ENCODE measurements at regions not wholly inside any gene's neighbourhood (a gene's known extent, or its start where the extent isn't known, plus 50 kb on each side); places are given as distances from the start of the nearest gene placed in this dataset.

- no peaks in the 10 kb centered on the region for H4K20me1 ChIP-seq (ENCODE audit: control insufficient read depth, insufficient read depth)
- no peak overlapping the region for H3K4me3 ChIP-seq
- no peak overlapping the region for H3K4me2 ChIP-seq (ENCODE audit: control insufficient read depth, insufficient read depth)
- H3K9me3 ChIP-seq (replicated peaks; ENCODE audit: control insufficient read depth, insufficient read depth, low read length) = no peaks in the 10 kb centered on the region
- no peak overlapping the region for H3K27ac ChIP-seq (ENCODE audit: control insufficient read depth, insufficient read depth)
- no peaks in the 10 kb centered on the region for H3K4me1 ChIP-seq (ENCODE audit: control insufficient read depth, insufficient read depth, low read length)
- no peaks in the 10 kb centered on the region for H3K79me2 ChIP-seq (ENCODE audit: control insufficient read depth, insufficient read depth, low read length)
- 12% methylated on average over 7 of the region's 7 CpGs for WGBS (ENCODE audit: insufficient coverage, insufficient replicate concordance, low lambda C conversion rate, missing lambda C conversion rate)
- intact Hi-C loops (cut with micrococcal nuclease; ENCODE audit: unreplicated experiment) (loop anchor here (10.0 kb wide), 1 partner anchor 58 kb away; no protein-coding TSS in a partner anchor), in situ Hi-C loops (cut with MboI) (no loop called here)
- ATAC-seq (no peak), FAIRE-seq (no peak), DNase-seq (ENCODE audit: low read depth, low spot score) (no peak)
- no TSS peak for BruUV-seq (replicated peaks)
- TF ChIP-seq SIX5 (IDR thresholded peaks at IDR 0.05; ENCODE audit: low read depth, low read length, severe bottlenecking) (no peak), RCOR1 (conservative IDR thresholded peaks at IDR 0.05; ENCODE audit: low read depth, low read length) (no peak), YY1 (IDR thresholded peaks at IDR 0.05; ENCODE audit: low read depth, low read length) (no peak), ZNF207 (IDR thresholded peaks at IDR 0.05; ENCODE audit: borderline replicate concordance) (no peak), BACH1 (IDR thresholded peaks at IDR 0.05; ENCODE audit: borderline replicate concordance) (no peak), NFXL1 (IDR thresholded peaks at IDR 0.05; ENCODE audit: borderline replicate concordance) (no peak), POLR2AphosphoS2 (IDR thresholded peaks at IDR 0.05; ENCODE audit: low read depth, low read length) (no peak), JUNB (IDR thresholded peaks at IDR 0.05) (no peak), NKRF (conservative IDR thresholded peaks at IDR 0.05) (no peak), CHD2 (IDR thresholded peaks at IDR 0.05; ENCODE audit: borderline replicate concordance, low read depth, low read length) (no peak), CBX5 (IDR thresholded peaks at IDR 0.05; ENCODE audit: low read depth) (no peak), SREBF2 (IDR thresholded peaks at IDR 0.05; ENCODE audit: low read length) (no peak), MEF2A (IDR thresholded peaks at IDR 0.05; ENCODE audit: insufficient read depth, low read depth, low read length) (no peak), BMI1 (IDR thresholded peaks at IDR 0.05; ENCODE audit: borderline replicate concordance) (no peak)
- no peak overlapping the region for H3K9ac ChIP-seq (ENCODE audit: control insufficient read depth, insufficient read depth, low read length)
- CTCF ChIA-PET = interaction anchor here (1.0 kb wide), 1 partner anchor 322 kb away, joined by 3 read pairs; no protein-coding TSS in a partner anchor
- RAD21 ChIA-PET (ENCODE audit: unreplicated experiment) = no interaction called here
- H2AFZ ChIP-seq (ENCODE audit: control insufficient read depth, low read depth, low read length) = no peak overlapping the region
- no peaks in the 10 kb centered on the region; a peak in 1 of 4 replicates for H3K27me3 ChIP-seq (replicated peaks in 1 of 2; ENCODE audit: control insufficient read depth in 2 of 2, insufficient read depth in 2 of 2, low read length in 1 of 2)
- H3K36me3 ChIP-seq (ENCODE audit: control insufficient read depth in 2 of 2, insufficient read depth in 2 of 2, low read length in 1 of 2) = no peaks in the 10 kb centered on the region
- SMC1A ChIA-PET (ENCODE audit: uncharacterized antibody, unreplicated experiment) = no interaction called here
- POLR2A ChIA-PET = no interaction called here
Measured at GRCh38 chr7:20932785-20933527, 146.3 kb upstream of the SP8 start.
